ENCODE measurements at regions not wholly inside any gene's neighbourhood (a gene's known extent, or its start where the extent isn't known, plus 50 kb on each side); places are given as distances from the start of the nearest gene placed in this dataset.
"Not testable (repeated sequence)": the region's sequence is repeated elsewhere in the genome, so short reads cannot be mapped to it uniquely, and the experiment has no call there.

GRCh38 chr3:193951859-193952258 lies 184.1 kb upstream of the HES1 start:
- H3K27me3 ChIP-seq (replicated peaks), result no peaks in the 10 kb centered on the region
- no peak for DNase-seq (ENCODE audit: low read depth in 1 of 2, low spot score in 2 of 2)
- H3K27ac ChIP-seq, result no peak overlapping the region
- H3K4me3 ChIP-seq, result no peak overlapping the region
- H3K9me3 ChIP-seq (replicated peaks), result no peaks in the 10 kb centered on the region
- H3K4me1 ChIP-seq (replicated peaks), result peaks cover 7% of the 10 kb centered on the region
- H3K36me3 ChIP-seq, result no peaks in the 10 kb centered on the region

- H3K4me1 ChIP-seq (replicated peaks), result peaks cover 18% of the 10 kb centered on the region
- no peak overlapping the region for H3K4me3 ChIP-seq
- no peaks in the 10 kb centered on the region for H3K36me3 ChIP-seq
- no peaks in the 10 kb centered on the region for H3K9me3 ChIP-seq (replicated peaks)
- H3K27ac ChIP-seq, result no peak overlapping the region
- no peaks in the 10 kb centered on the region for H3K27me3 ChIP-seq (replicated peaks)
- DNase-seq (ENCODE audit: low read depth in 1 of 2, low spot score in 2 of 2), result no peak
Observed at GRCh38 chr3:193954752-193955151, 181.2 kb upstream of the HES1 start.

- Histone ChIP-seq H3K4me3 (no peak overlapping the region), H3K9me3 (replicated peaks) (no peaks in the 10 kb centered on the region), H3K4me1 (replicated peaks) (peaks cover 18% of the 10 kb centered on the region), H3K36me3 (no peaks in the 10 kb centered on the region), H3K27me3 (replicated peaks) (no peaks in the 10 kb centered on the region), H3K27ac (no peak overlapping the region)
- DNase-seq (ENCODE audit: low read depth in 1 of 2, low spot score in 2 of 2), result no peak
Observed at GRCh38 chr3:193955719-193956118, 180.2 kb upstream of the HES1 start.

- Histone ChIP-seq H3K9me3 (replicated peaks) (no peaks in the 10 kb centered on the region), H3K36me3 (no peaks in the 10 kb centered on the region), H3K4me1 (replicated peaks) (peaks cover 18% of the 10 kb centered on the region), H3K27ac (no peak overlapping the region), H3K4me3 (no peak overlapping the region), H3K27me3 (replicated peaks) (no peaks in the 10 kb centered on the region)
- no peak for DNase-seq (ENCODE audit: low read depth in 1 of 2, low spot score in 2 of 2)
Observed at GRCh38 chr3:193959861-193960260, 176.1 kb upstream of the HES1 start.

GRCh38 chr3:193960487-193961274 lies 175.3 kb upstream of the HES1 start:
- Histone ChIP-seq H3K36me3 (no peaks in the 10 kb centered on the region), H3K4me1 (replicated peaks) (peaks cover 18% of the 10 kb centered on the region), H3K9me3 (replicated peaks) (no peaks in the 10 kb centered on the region), H3K27me3 (replicated peaks) (no peaks in the 10 kb centered on the region), H3K4me3 (no peak overlapping the region), H3K27ac (no peak overlapping the region)
- no peak for DNase-seq (ENCODE audit: low read depth in 1 of 2, low spot score in 2 of 2)

GRCh38 chr3:193962986-193963685 lies 172.8 kb upstream of the HES1 start:
- no peak overlapping the region for H3K4me3 ChIP-seq
- H3K9me3 ChIP-seq (replicated peaks), result no peaks in the 10 kb centered on the region
- H3K27ac ChIP-seq, result no peak overlapping the region
- DNase-seq (ENCODE audit: low read depth in 1 of 2, low spot score in 2 of 2), result no peak
- H3K27me3 ChIP-seq (replicated peaks), result no peaks in the 10 kb centered on the region
- no peaks in the 10 kb centered on the region for H3K36me3 ChIP-seq
- peaks cover 9% of the 10 kb centered on the region for H3K4me1 ChIP-seq (replicated peaks)

- H3K36me3 ChIP-seq, result no peaks in the 10 kb centered on the region
- DNase-seq (ENCODE audit: low read depth in 1 of 2, low spot score in 2 of 2), result no peak
- H3K27me3 ChIP-seq (replicated peaks), result no peaks in the 10 kb centered on the region
- H3K27ac ChIP-seq, result no peak overlapping the region
- H3K9me3 ChIP-seq (replicated peaks), result no peaks in the 10 kb centered on the region
- H3K4me1 ChIP-seq (replicated peaks), result peaks cover under 1% of the 10 kb centered on the region
- H3K4me3 ChIP-seq, result no peak overlapping the region
Observed at GRCh38 chr3:193963808-193964516, 172.0 kb upstream of the HES1 start.

- no peaks in the 10 kb centered on the region for H3K9me3 ChIP-seq (replicated peaks)
- no peak for DNase-seq (ENCODE audit: low read depth in 1 of 2, low spot score in 2 of 2)
- no peak overlapping the region for H3K4me3 ChIP-seq
- no peaks in the 10 kb centered on the region for H3K4me1 ChIP-seq (replicated peaks)
- no peaks in the 10 kb centered on the region for H3K27me3 ChIP-seq (replicated peaks)
- no peaks in the 10 kb centered on the region for H3K36me3 ChIP-seq
- H3K27ac ChIP-seq, result no peak overlapping the region
Observed at GRCh38 chr3:193964517-193964880, 171.4 kb upstream of the HES1 start.

- H3K27ac ChIP-seq, result no peak overlapping the region
- H3K4me1 ChIP-seq (replicated peaks), result peaks cover 27% of the 10 kb centered on the region
- H3K27me3 ChIP-seq (replicated peaks), result no peaks in the 10 kb centered on the region
- H3K4me3 ChIP-seq, result no peak overlapping the region
- H3K36me3 ChIP-seq, result no peaks in the 10 kb centered on the region
- DNase-seq (ENCODE audit: low read depth in 1 of 2, low spot score in 2 of 2), result no peak
- H3K9me3 ChIP-seq (replicated peaks), result no peaks in the 10 kb centered on the region
Observed at GRCh38 chr3:193968380-193968974, 167.5 kb upstream of the HES1 start.

GRCh38 chr3:193970131-193970772 lies 165.7 kb upstream of the HES1 start:
- not testable (repeated sequence) for H3K27me3 ChIP-seq (replicated peaks); H3K9me3 ChIP-seq (replicated peaks); H3K36me3 ChIP-seq; H3K4me3 ChIP-seq
- Histone ChIP-seq H3K4me1 (replicated peaks) (peaks cover 45% of the 10 kb centered on the region), H3K27ac (peak overlapping the region; percentile 55; the same call in 1 of the 2 replicates)
- DNase-seq (ENCODE audit: low read depth in 1 of 2, low spot score in 2 of 2), result peak in 1 of 2 experiments; percentile 20

- Histone ChIP-seq H3K4me1 (replicated peaks) (peaks cover 50% of the 10 kb centered on the region), H3K4me3 (no peak overlapping the region), H3K9me3 (replicated peaks) (no peaks in the 10 kb centered on the region), H3K36me3 (no peaks in the 10 kb centered on the region), H3K27ac (peak overlapping the region; percentile 55), H3K27me3 (replicated peaks) (no peaks in the 10 kb centered on the region)
- peak in 1 of 2 experiments; percentile 45 for DNase-seq (ENCODE audit: low read depth in 1 of 2, low spot score in 2 of 2)
Observed at GRCh38 chr3:193970773-193971206, 165.2 kb upstream of the HES1 start.

- Histone ChIP-seq H3K27me3 (replicated peaks) (no peaks in the 10 kb centered on the region), H3K4me1 (replicated peaks) (peaks cover 51% of the 10 kb centered on the region), H3K4me3 (no peak overlapping the region), H3K9me3 (replicated peaks) (no peaks in the 10 kb centered on the region), H3K27ac (peak overlapping the region; percentile 55), H3K36me3 (no peaks in the 10 kb centered on the region)
- peak; percentile 54 to 70 for DNase-seq (ENCODE audit: low read depth in 1 of 2, low spot score in 2 of 2)
Observed at GRCh38 chr3:193971261-193971751, 164.6 kb upstream of the HES1 start.

GRCh38 chr3:193971966-193972365 lies 164.0 kb upstream of the HES1 start:
- DNase-seq (ENCODE audit: low read depth in 1 of 2, low spot score in 2 of 2), result no peak
- H3K9me3 ChIP-seq (replicated peaks), result no peaks in the 10 kb centered on the region
- H3K4me3 ChIP-seq, result no peak overlapping the region
- peaks cover 51% of the 10 kb centered on the region for H3K4me1 ChIP-seq (replicated peaks)
- no peaks in the 10 kb centered on the region for H3K36me3 ChIP-seq
- H3K27ac ChIP-seq, result peak overlapping the region; percentile 55
- H3K27me3 ChIP-seq (replicated peaks), result no peaks in the 10 kb centered on the region
